Endothelial cell of umbilical vein (primary cell): ENCODE measurements at regions not wholly inside any gene's neighbourhood (a gene's known extent, or its start where the extent isn't known, plus 50 kb on each side); places are given as distances from the start of the nearest gene placed in this dataset.

Experiments
- CTCF ChIP-seq, 2 donors: IDR thresholded peaks; 1 replicate in 1 of 2; 2 replicates in 1 of 2; pipeline ENCODE4 v1.5.1; 2011; ENCODE audit warnings: low read length in 2 of 2, mild to moderate bottlenecking in 2 of 2, moderate library complexity in 2 of 2, control low read depth in 1 of 2, inconsistent platforms in 1 of 2, low read depth in 1 of 2; ENCODE audit not compliant: insufficient read depth in 1 of 2; ENCODE audit errors: extremely low read depth in 1 of 2
- EZH2 ChIP-seq: IDR thresholded peaks from 2 replicates; pipeline ENCODE4 v1.6.1; 2012; ENCODE audit warnings: borderline replicate concordance, low read depth, mild to moderate bottlenecking, moderate library complexity, low read length, inconsistent platforms; ENCODE audit not compliant: severe bottlenecking
- JUN ChIP-seq: IDR thresholded peaks from 2 replicates; pipeline ENCODE4 v1.6.1; 2011; ENCODE audit warnings: borderline replicate concordance, low read depth; ENCODE audit not compliant: insufficient read length, insufficient read depth
- MYC ChIP-seq: IDR thresholded peaks from one replicate; pipeline ENCODE4 v1.6.1; 2011; ENCODE audit warnings: mild to moderate bottlenecking, low read depth, low read length
- POLR2A ChIP-seq: IDR thresholded peaks from 2 replicates; pipeline ENCODE4 v1.6.1; 2012; ENCODE audit warnings: low read depth, mild to moderate bottlenecking, control low read depth, low read length
- POLR2AphosphoS5 ChIP-seq: IDR thresholded peaks from 2 replicates; pipeline ENCODE4 v1.6.1; 2012; ENCODE audit warnings: low read depth, mild to moderate bottlenecking, control low read depth, low read length, moderate library complexity; ENCODE audit not compliant: insufficient read depth

- TF ChIP-seq CTCF (IDR thresholded peaks at IDR 0.05; ENCODE audit: extremely low read depth in 1 of 2, insufficient read depth in 1 of 2, low read depth in 1 of 2, low read length in 2 of 2), result no peak
- TF ChIP-seq POLR2AphosphoS5, result no peak
- no peak for TF ChIP-seq MYC
- no peak for TF ChIP-seq JUN
- TF ChIP-seq POLR2A, result peak; percentile 17
- TF ChIP-seq EZH2, result no peak
Observed at GRCh38 chr6:26215585-26216358, 128.5 kb downstream of the HFE start.
